Lower lobe of right lung (tissue), 2 donors: ENCODE measurements at regions not wholly inside any gene's neighbourhood (a gene's known extent, or its start where the extent isn't known, plus 50 kb on each side); places are given as distances from the start of the nearest gene placed in this dataset.

Experiments
- ATAC-seq, 2 donors: fragments of 200-7000 bp; cut with Tn5 transposase; one replicate each; pipeline ENCODE4 v1.9.1; 2020 to 2022; ENCODE audit warnings: mild to moderate bottlenecking in 2 of 2, moderate library complexity in 2 of 2
- DNase-seq: peaks from one replicate; pipeline ENCODE4 v3.0.0-alpha.2; 2020
- H3K27ac ChIP-seq: fragments of 200-600 bp; one replicate; pipeline ENCODE4 v1.8.0; 2022
- H3K27me3 ChIP-seq: fragments of 200-600 bp; one replicate; pipeline ENCODE4 v1.8.0; 2022; ENCODE audit warnings: low read depth
- H3K36me3 ChIP-seq: fragments of 200-600 bp; one replicate; pipeline ENCODE4 v1.8.0; 2022; ENCODE audit warnings: mild to moderate bottlenecking
- H3K4me1 ChIP-seq: fragments of 200-600 bp; one replicate; pipeline ENCODE4 v1.8.0; 2022
- H3K4me3 ChIP-seq: fragments of 200-600 bp; one replicate; pipeline ENCODE4 v1.8.0; 2022; ENCODE audit warnings: mild to moderate bottlenecking
- H3K9me3 ChIP-seq: fragments of 200-600 bp; one replicate; pipeline ENCODE4 v1.8.0; 2022
- CTCF ChIP-seq: fragments of 200-600 bp; IDR thresholded peaks from one replicate; pipeline ENCODE4 v1.8.0; 2022; ENCODE audit warnings: antibody characterized with exemption, mild to moderate bottlenecking
- intact Hi-C: fragments of 100-400 bp; cut with DNase I; formaldehyde crosslinking; loops from one replicate; pipeline ENCODE4 v1.11.0; 2022
- donor health status: DM: no; HTN: yes; CAD: no; lungs with severe emphysema.

- ATAC-seq, result no peak
- Histone ChIP-seq H3K4me3 (no peak overlapping the region), H3K27me3 (peaks cover 6% of the 10 kb centered on the region), H3K36me3 (no peaks in the 10 kb centered on the region), H3K9me3 (no peaks in the 10 kb centered on the region), H3K4me1 (peaks cover 46% of the 10 kb centered on the region), H3K27ac (no peak overlapping the region)
- DNase-seq, result peak; percentile 32
- no peak for TF ChIP-seq CTCF
- intact Hi-C loops, result no loop called here
Measured at GRCh38 chr2:120915670-120916069, 180.0 kb downstream of the GLI2 start.

GRCh38 chr2:120916446-120916845, 180.8 kb downstream of the GLI2 start:
- intact Hi-C loops, result no loop called here
- no peak for ATAC-seq
- peak; percentile 39 for DNase-seq

GRCh38 chr2:120917886-120918285, 182.2 kb downstream of the GLI2 start:
- Histone ChIP-seq H3K36me3 (no peaks in the 10 kb centered on the region), H3K4me1 (peaks cover 40% of the 10 kb centered on the region), H3K27ac (no peak overlapping the region), H3K4me3 (no peak overlapping the region), H3K9me3 (no peaks in the 10 kb centered on the region), H3K27me3 (peaks cover 6% of the 10 kb centered on the region)
- TF ChIP-seq CTCF, result no peak
- intact Hi-C loops, result no loop called here
- ATAC-seq (no peak), DNase-seq (no peak)

More at GRCh38 chr2:120916446-120916845, 180.8 kb downstream of the GLI2 start:
- no peak overlapping the region for H3K27ac ChIP-seq
- no peak overlapping the region for H3K4me3 ChIP-seq
- no peaks in the 10 kb centered on the region for H3K9me3 ChIP-seq
- peaks cover 6% of the 10 kb centered on the region for H3K27me3 ChIP-seq
- TF ChIP-seq CTCF, result no peak
- H3K4me1 ChIP-seq, result peaks cover 46% of the 10 kb centered on the region
- H3K36me3 ChIP-seq, result no peaks in the 10 kb centered on the region

- Histone ChIP-seq H3K9me3 (no peaks in the 10 kb centered on the region), H3K27ac (no peak overlapping the region), H3K4me3 (no peak overlapping the region), H3K4me1 (peaks cover 28% of the 10 kb centered on the region), H3K27me3 (peaks cover 6% of the 10 kb centered on the region), H3K36me3 (no peaks in the 10 kb centered on the region)
- intact Hi-C loops, result no loop called here
- DNase-seq (no peak), ATAC-seq (no peak)
- no peak for TF ChIP-seq CTCF
Measured at GRCh38 chr2:120919216-120919615, 183.5 kb downstream of the GLI2 start.

- no peak for TF ChIP-seq CTCF
- Histone ChIP-seq H3K27ac (peak overlapping the region; percentile 46), H3K36me3 (no peaks in the 10 kb centered on the region), H3K27me3 (peaks cover 6% of the 10 kb centered on the region), H3K4me1 (peaks cover 21% of the 10 kb centered on the region), H3K9me3 (no peaks in the 10 kb centered on the region), H3K4me3 (no peak overlapping the region)
- DNase-seq (no peak), ATAC-seq (no peak)
- intact Hi-C loops, result no loop called here
Measured at GRCh38 chr2:120919771-120920453, 184.2 kb downstream of the GLI2 start.
